ENCODE measurements at regions not wholly inside any gene's neighbourhood (a gene's known extent, or its start where the extent isn't known, plus 50 kb on each side); places are given as distances from the start of the nearest gene placed in this dataset.

DNA sequence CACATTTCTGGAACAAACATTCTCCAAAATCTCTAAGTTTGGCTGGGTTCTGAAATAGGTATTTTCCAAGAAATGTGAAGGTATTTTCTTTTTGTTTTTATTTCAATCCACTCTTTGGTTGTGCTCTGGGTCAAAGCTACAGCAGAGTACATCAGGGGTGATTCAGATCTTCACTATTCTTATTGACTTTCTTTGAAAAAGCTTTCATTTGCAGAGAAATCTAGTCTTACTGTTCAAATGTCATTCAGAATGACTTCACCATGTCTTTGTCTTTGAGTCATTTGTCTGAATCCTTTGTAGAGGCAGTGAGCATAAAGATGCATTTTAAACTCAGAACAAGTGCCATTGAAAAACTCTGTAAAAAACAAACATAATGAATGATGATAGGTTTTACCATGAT lies 547.2 kb upstream of the ADGRL3 start:
- Histone ChIP-seq H3F3A (replicated peaks; ENCODE audit: low read depth) (no peaks in the 10 kb centered on the region), H4K20me1 (replicated peaks; ENCODE audit: insufficient read depth) (no peaks in the 10 kb centered on the region), H3K9me2 (ENCODE audit: insufficient read depth) (no peaks in the 10 kb centered on the region), H3K27me3 (ENCODE audit: insufficient read depth) (no peaks in the 10 kb centered on the region), H3K36me3 (ENCODE audit: insufficient read depth) (no peaks in the 10 kb centered on the region), H3K4me3 (no peak overlapping the region), H2AFZ (no peak overlapping the region), H3K27ac (ENCODE audit: low read depth) (no peak overlapping the region), H3K79me2 (replicated peaks; ENCODE audit: insufficient read depth) (no peaks in the 10 kb centered on the region), H3K4me1 (ENCODE audit: insufficient read depth) (no peaks in the 10 kb centered on the region), H3K4me2 (no peak overlapping the region)
- DNase-seq (ENCODE audit: low spot score) (no peak), ATAC-seq (no peak)
- no peak for TF ChIP-seq STAT1 (IDR thresholded peaks at IDR 0.05; ENCODE audit: unreplicated experiment)
- TF ChIP-seq JUNB (IDR thresholded peaks at IDR 0.05; ENCODE audit: unreplicated experiment), result no peak
- TF ChIP-seq ZNF331 (CRISPR knock-in tag; IDR thresholded peaks at IDR 0.05; ENCODE audit: low read depth), result no peak
- TF ChIP-seq CREB1 (CRISPR knock-in tag; IDR thresholded peaks at IDR 0.05; ENCODE audit: low read depth), result no peak
- TF ChIP-seq, protein P1, sequence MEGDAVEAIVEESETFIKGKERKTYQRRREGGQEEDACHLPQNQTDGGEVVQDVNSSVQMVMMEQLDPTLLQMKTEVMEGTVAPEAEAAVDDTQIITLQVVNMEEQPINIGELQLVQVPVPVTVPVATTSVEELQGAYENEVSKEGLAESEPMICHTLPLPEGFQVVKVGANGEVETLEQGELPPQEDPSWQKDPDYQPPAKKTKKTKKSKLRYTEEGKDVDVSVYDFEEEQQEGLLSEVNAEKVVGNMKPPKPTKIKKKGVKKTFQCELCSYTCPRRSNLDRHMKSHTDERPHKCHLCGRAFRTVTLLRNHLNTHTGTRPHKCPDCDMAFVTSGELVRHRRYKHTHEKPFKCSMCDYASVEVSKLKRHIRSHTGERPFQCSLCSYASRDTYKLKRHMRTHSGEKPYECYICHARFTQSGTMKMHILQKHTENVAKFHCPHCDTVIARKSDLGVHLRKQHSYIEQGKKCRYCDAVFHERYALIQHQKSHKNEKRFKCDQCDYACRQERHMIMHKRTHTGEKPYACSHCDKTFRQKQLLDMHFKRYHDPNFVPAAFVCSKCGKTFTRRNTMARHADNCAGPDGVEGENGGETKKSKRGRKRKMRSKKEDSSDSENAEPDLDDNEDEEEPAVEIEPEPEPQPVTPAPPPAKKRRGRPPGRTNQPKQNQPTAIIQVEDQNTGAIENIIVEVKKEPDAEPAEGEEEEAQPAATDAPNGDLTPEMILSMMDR (conservative IDR thresholded peaks at IDR 0.05; ENCODE audit: low read depth in 2 of 2), result no peak
- TF ChIP-seq, protein P2, sequence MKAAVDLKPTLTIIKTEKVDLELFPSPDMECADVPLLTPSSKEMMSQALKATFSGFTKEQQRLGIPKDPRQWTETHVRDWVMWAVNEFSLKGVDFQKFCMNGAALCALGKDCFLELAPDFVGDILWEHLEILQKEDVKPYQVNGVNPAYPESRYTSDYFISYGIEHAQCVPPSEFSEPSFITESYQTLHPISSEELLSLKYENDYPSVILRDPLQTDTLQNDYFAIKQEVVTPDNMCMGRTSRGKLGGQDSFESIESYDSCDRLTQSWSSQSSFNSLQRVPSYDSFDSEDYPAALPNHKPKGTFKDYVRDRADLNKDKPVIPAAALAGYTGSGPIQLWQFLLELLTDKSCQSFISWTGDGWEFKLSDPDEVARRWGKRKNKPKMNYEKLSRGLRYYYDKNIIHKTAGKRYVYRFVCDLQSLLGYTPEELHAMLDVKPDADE (IDR thresholded peaks at IDR 0.05), result no peak
- TF ChIP-seq, protein P3, sequence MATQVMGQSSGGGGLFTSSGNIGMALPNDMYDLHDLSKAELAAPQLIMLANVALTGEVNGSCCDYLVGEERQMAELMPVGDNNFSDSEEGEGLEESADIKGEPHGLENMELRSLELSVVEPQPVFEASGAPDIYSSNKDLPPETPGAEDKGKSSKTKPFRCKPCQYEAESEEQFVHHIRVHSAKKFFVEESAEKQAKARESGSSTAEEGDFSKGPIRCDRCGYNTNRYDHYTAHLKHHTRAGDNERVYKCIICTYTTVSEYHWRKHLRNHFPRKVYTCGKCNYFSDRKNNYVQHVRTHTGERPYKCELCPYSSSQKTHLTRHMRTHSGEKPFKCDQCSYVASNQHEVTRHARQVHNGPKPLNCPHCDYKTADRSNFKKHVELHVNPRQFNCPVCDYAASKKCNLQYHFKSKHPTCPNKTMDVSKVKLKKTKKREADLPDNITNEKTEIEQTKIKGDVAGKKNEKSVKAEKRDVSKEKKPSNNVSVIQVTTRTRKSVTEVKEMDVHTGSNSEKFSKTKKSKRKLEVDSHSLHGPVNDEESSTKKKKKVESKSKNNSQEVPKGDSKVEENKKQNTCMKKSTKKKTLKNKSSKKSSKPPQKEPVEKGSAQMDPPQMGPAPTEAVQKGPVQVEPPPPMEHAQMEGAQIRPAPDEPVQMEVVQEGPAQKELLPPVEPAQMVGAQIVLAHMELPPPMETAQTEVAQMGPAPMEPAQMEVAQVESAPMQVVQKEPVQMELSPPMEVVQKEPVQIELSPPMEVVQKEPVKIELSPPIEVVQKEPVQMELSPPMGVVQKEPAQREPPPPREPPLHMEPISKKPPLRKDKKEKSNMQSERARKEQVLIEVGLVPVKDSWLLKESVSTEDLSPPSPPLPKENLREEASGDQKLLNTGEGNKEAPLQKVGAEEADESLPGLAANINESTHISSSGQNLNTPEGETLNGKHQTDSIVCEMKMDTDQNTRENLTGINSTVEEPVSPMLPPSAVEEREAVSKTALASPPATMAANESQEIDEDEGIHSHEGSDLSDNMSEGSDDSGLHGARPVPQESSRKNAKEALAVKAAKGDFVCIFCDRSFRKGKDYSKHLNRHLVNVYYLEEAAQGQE (IDR thresholded peaks at IDR 0.05; ENCODE audit: unreplicated experiment), result no peak
- H3K4me3 Mint-ChIP-seq, result no peak overlapping the region
- peaks cover 4% of the 10 kb centered on the region; the same call in 2 of the 3 replicates for H3K4me1 Mint-ChIP-seq
- H3K36me3 Mint-ChIP-seq (ENCODE audit: low read depth), result no peaks in the 10 kb centered on the region
- H3K9me3 Mint-ChIP-seq, result no peaks in the 10 kb centered on the region
- H3K27me3 Mint-ChIP-seq (ENCODE audit: insufficient read depth, low read depth, poor library complexity), result no peaks in the 10 kb centered on the region
- no peak overlapping the region; the same call in 1 of the 2 replicates for H3K27ac Mint-ChIP-seq

DNA sequence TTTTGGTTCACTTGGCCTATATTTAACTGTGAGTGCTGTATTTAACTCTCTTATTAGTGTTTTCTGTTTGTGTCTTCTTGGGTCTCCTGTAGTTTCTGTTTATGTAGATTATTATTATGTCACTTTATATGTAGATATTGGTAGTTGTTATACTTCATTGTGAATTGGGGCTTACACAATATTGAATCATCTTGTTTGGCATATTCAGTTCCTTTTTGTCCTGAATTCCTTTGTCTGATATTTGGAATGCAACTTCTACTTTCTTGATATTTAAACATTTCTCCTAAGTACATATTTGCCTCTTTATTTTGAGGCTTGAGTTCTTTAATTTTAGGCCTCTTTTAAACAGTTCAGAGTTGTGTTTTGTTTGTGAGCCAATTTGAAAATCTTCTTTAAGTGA lies 544.8 kb upstream of the ADGRL3 start:
- DNase-seq (ENCODE audit: low spot score) (no peak), ATAC-seq (no peak)
- Histone ChIP-seq H3K4me3 (no peak overlapping the region), H3K27ac (ENCODE audit: low read depth) (no peak overlapping the region), H3K4me1 (ENCODE audit: insufficient read depth) (no peaks in the 10 kb centered on the region), H3K79me2 (replicated peaks; ENCODE audit: insufficient read depth) (no peaks in the 10 kb centered on the region), H3K27me3 (ENCODE audit: insufficient read depth) (no peaks in the 10 kb centered on the region), H3K9me2 (ENCODE audit: insufficient read depth) (no peaks in the 10 kb centered on the region), H3K36me3 (ENCODE audit: insufficient read depth) (no peaks in the 10 kb centered on the region), H3K4me2 (no peak overlapping the region), H4K20me1 (replicated peaks; ENCODE audit: insufficient read depth) (no peaks in the 10 kb centered on the region), H3F3A (replicated peaks; ENCODE audit: low read depth) (no peaks in the 10 kb centered on the region), H2AFZ (no peak overlapping the region)
- no peaks in the 10 kb centered on the region for H3K36me3 Mint-ChIP-seq (ENCODE audit: low read depth)
- no peak overlapping the region for H3K4me3 Mint-ChIP-seq
- peaks cover 4% of the 10 kb centered on the region; the same call in 2 of the 3 replicates for H3K4me1 Mint-ChIP-seq
- H3K9me3 Mint-ChIP-seq, result peaks cover 3% of the 10 kb centered on the region; the same call in 2 of the 3 replicates
- no peaks in the 10 kb centered on the region for H3K27me3 Mint-ChIP-seq (ENCODE audit: insufficient read depth, low read depth, poor library complexity)
- no peak overlapping the region for H3K27ac Mint-ChIP-seq
- TF ChIP-seq NANOG (IDR thresholded peaks at IDR 0.05; ENCODE audit: borderline replicate concordance) (no peak), JUNB (IDR thresholded peaks at IDR 0.05; ENCODE audit: unreplicated experiment) (no peak), STAT1 (IDR thresholded peaks at IDR 0.05; ENCODE audit: unreplicated experiment) (no peak)
- TF ChIP-seq, protein P4, sequence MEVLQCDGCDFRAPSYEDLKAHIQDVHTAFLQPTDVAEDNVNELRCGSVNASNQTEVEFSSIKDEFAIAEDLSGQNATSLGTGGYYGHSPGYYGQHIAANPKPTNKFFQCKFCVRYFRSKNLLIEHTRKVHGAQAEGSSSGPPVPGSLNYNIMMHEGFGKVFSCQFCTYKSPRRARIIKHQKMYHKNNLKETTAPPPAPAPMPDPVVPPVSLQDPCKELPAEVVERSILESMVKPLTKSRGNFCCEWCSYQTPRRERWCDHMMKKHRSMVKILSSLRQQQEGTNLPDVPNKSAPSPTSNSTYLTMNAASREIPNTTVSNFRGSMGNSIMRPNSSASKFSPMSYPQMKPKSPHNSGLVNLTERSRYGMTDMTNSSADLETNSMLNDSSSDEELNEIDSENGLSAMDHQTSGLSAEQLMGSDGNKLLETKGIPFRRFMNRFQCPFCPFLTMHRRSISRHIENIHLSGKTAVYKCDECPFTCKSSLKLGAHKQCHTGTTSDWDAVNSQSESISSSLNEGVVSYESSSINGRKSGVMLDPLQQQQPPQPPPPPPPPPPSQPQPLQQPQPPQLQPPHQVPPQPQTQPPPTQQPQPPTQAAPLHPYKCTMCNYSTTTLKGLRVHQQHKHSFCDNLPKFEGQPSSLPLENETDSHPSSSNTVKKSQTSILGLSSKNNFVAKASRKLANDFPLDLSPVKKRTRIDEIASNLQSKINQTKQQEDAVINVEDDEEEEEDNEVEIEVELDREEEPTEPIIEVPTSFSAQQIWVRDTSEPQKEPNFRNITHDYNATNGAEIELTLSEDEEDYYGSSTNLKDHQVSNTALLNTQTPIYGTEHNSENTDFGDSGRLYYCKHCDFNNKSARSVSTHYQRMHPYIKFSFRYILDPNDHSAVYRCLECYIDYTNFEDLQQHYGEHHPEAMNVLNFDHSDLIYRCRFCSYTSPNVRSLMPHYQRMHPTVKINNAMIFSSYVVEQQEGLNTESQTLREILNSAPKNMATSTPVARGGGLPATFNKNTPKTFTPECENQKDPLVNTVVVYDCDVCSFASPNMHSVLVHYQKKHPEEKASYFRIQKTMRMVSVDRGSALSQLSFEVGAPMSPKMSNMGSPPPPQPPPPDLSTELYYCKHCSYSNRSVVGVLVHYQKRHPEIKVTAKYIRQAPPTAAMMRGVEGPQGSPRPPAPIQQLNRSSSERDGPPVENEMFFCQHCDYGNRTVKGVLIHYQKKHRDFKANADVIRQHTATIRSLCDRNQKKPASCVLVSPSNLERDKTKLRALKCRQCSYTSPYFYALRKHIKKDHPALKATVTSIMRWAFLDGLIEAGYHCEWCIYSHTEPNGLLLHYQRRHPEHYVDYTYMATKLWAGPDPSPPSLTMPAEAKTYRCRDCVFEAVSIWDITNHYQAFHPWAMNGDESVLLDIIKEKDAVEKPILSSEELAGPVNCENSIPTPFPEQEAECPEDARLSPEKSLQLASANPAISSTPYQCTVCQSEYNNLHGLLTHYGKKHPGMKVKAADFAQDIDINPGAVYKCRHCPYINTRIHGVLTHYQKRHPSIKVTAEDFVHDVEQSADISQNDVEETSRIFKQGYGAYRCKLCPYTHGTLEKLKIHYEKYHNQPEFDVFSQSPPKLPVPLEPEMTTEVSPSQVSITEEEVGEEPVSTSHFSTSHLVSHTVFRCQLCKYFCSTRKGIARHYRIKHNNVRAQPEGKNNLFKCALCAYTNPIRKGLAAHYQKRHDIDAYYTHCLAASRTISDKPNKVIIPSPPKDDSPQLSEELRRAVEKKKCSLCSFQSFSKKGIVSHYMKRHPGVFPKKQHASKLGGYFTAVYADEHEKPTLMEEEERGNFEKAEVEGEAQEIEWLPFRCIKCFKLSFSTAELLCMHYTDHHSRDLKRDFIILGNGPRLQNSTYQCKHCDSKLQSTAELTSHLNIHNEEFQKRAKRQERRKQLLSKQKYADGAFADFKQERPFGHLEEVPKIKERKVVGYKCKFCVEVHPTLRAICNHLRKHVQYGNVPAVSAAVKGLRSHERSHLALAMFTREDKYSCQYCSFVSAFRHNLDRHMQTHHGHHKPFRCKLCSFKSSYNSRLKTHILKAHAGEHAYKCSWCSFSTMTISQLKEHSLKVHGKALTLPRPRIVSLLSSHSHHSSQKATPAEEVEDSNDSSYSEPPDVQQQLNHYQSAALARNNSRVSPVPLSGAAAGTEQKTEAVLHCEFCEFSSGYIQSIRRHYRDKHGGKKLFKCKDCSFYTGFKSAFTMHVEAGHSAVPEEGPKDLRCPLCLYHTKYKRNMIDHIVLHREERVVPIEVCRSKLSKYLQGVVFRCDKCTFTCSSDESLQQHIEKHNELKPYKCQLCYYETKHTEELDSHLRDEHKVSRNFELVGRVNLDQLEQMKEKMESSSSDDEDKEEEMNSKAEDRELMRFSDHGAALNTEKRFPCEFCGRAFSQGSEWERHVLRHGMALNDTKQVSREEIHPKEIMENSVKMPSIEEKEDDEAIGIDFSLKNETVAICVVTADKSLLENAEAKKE (CRISPR knock-in tag; IDR thresholded peaks at IDR 0.05), result no peak
